SK-N-SH treated with all-trans-retinoic acid at 6 μM for 48 hours (cell line): ENCODE measurements at regions not wholly inside any gene's neighbourhood (a gene's known extent, or its start where the extent isn't known, plus 50 kb on each side); places are given as distances from the start of the nearest gene placed in this dataset.

ENCODE experiments used
- ATAC-seq: fragments of 200-7000 bp; cut with Tn5 transposase; 3 replicates; pipeline ENCODE4 v1.9.1; 2020; ENCODE audit warnings: mild to moderate bottlenecking, moderate library complexity
- ARNTL ChIP-seq: fragments of 450-650 bp; formaldehyde crosslinking; IDR thresholded peaks from 2 replicates; pipeline ENCODE4 v1.5.0; 2020; ENCODE audit warnings: low read depth, mild to moderate bottlenecking, moderate library complexity, borderline replicate concordance
- BACH2 ChIP-seq: fragments of 250-450 bp; sonication (Bioruptor Pico); IDR thresholded peaks from 2 replicates; pipeline ENCODE4 v1.9.0; 2021; ENCODE audit warnings: mild to moderate bottlenecking, borderline replicate concordance
- CSDC2 ChIP-seq: fragments of 250-450 bp; sonication (Bioruptor Pico); IDR thresholded peaks from 2 replicates; pipeline ENCODE4 v1.5.0; 2020; ENCODE audit warnings: mild to moderate bottlenecking, moderate library complexity
- ESRRG ChIP-seq: fragments of 250-450 bp; sonication (Bioruptor Pico); IDR thresholded peaks from 2 replicates; pipeline ENCODE4 v1.6.1; 2021; ENCODE audit warnings: mild to moderate bottlenecking
- GLIS3 ChIP-seq: fragments of 250-450 bp; sonication (Bioruptor Pico); IDR thresholded peaks from 2 replicates; pipeline ENCODE4 v1.5.0; 2020; ENCODE audit warnings: mild to moderate bottlenecking, moderate library complexity
- ISL1 ChIP-seq: fragments of 250-450 bp; sonication (Bioruptor Pico); IDR thresholded peaks from 2 replicates; pipeline ENCODE4 v2.1.2; 2022; ENCODE audit warnings: mild to moderate bottlenecking, moderate library complexity
- OSR1 ChIP-seq: fragments of 250-450 bp; sonication (Bioruptor Pico); IDR thresholded peaks from 2 replicates; pipeline ENCODE4 v1.8.0; 2022; ENCODE audit warnings: moderate library complexity, mild to moderate bottlenecking, inconsistent platforms
- RARB ChIP-seq: fragments of 250-450 bp; sonication (Bioruptor Pico); IDR thresholded peaks from 2 replicates; pipeline ENCODE4 v1.8.0; 2021; ENCODE audit warnings: mild to moderate bottlenecking, moderate library complexity
- SNAI2 ChIP-seq: fragments of 250-450 bp; sonication (Bioruptor Pico); IDR thresholded peaks from 2 replicates; pipeline ENCODE4 v1.5.0; 2020; ENCODE audit warnings: mild to moderate bottlenecking, moderate library complexity
- TCF4 ChIP-seq: fragments of 250-450 bp; sonication (Bioruptor Pico); IDR thresholded peaks from 2 replicates; pipeline ENCODE4 v1.8.0; 2021; ENCODE audit warnings: mild to moderate bottlenecking, moderate library complexity, borderline replicate concordance
- TOX ChIP-seq: fragments of 250-450 bp; sonication (Bioruptor Pico); IDR thresholded peaks from 2 replicates; pipeline ENCODE4 v1.8.0; 2021; ENCODE audit warnings: mild to moderate bottlenecking, moderate library complexity, borderline replicate concordance
- ZC3H10 ChIP-seq: fragments of 250-450 bp; sonication (Bioruptor Pico); IDR thresholded peaks from 2 replicates; pipeline ENCODE4 v1.5.1; 2021; ENCODE audit warnings: mild to moderate bottlenecking, moderate library complexity
- ZFP30 ChIP-seq: fragments of 450-650 bp; formaldehyde crosslinking; IDR thresholded peaks from 2 replicates; pipeline ENCODE4 v1.5.0; 2022; ENCODE audit warnings: mild to moderate bottlenecking, moderate library complexity
- ZNF565 ChIP-seq: fragments of 450-650 bp; formaldehyde crosslinking; conservative IDR thresholded peaks from 2 replicates; pipeline ENCODE4 v1.5.0; 2020; ENCODE audit warnings: low read depth, mild to moderate bottlenecking, moderate library complexity
- ZNF70 ChIP-seq: fragments of 450-650 bp; formaldehyde crosslinking; IDR thresholded peaks from 2 replicates; pipeline ENCODE4 v1.5.0; 2020; ENCODE audit warnings: mild to moderate bottlenecking, moderate library complexity
- ZNF8 ChIP-seq: fragments of 450-650 bp; formaldehyde crosslinking; IDR thresholded peaks from 2 replicates; pipeline ENCODE4 v1.5.0; 2020; ENCODE audit warnings: mild to moderate bottlenecking, moderate library complexity
- TF ChIP-seq, protein P1 (sequence below): fragments of 250-450 bp; sonication (Bioruptor Pico); IDR thresholded peaks from 2 replicates; pipeline ENCODE4 v1.5.0; 2020; ENCODE audit warnings: mild to moderate bottlenecking, moderate library complexity
- TF ChIP-seq, protein P2 (sequence below): fragments of 250-450 bp; sonication (Bioruptor Pico); IDR thresholded peaks from 2 replicates; pipeline ENCODE4 v1.5.1; 2020; ENCODE audit warnings: low read depth, mild to moderate bottlenecking, moderate library complexity
- TF ChIP-seq, protein P3 (sequence below): fragments of 250-450 bp; sonication (Bioruptor Pico); IDR thresholded peaks from 2 replicates; pipeline ENCODE4 v1.8.0; 2021; ENCODE audit warnings: low read depth, mild to moderate bottlenecking, moderate library complexity, borderline replicate concordance
- TF ChIP-seq, protein P4 (sequence below): fragments of 250-450 bp; sonication (Bioruptor Pico); IDR thresholded peaks from 2 replicates; pipeline ENCODE4 v1.8.0; 2020; ENCODE audit warnings: mild to moderate bottlenecking, moderate library complexity, borderline replicate concordance
- TF ChIP-seq, protein P5 (sequence below): fragments of 250-450 bp; sonication (Bioruptor Pico); IDR thresholded peaks from 2 replicates; pipeline ENCODE4 v1.5.1; 2021; ENCODE audit warnings: mild to moderate bottlenecking, moderate library complexity

DNA sequence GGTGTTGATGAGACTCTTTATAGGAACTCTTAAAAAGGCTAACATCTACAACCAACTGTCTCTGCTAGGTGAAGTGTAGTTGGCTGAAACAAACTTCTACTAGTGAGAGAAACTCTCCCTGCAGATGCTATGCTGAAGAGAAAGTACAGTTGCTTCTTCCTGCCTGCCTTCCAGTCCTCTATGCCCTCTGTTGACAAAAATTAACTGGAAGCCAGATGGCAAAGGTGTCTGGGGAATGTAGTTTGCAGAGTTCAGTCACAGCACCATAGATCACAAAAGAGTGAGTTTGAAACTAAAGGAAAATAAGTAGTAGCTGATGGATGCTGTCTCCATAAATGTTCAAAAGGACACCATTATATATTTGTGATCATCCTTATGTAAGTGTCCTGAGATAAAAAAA lies 958.8 kb upstream of the NRXN1 start:
- ATAC-seq, result peak; percentile 71
- TF ChIP-seq CSDC2 (CRISPR knock-in tag), result no peak
- no peak for TF ChIP-seq SNAI2 (CRISPR knock-in tag)
- no peak for TF ChIP-seq RARB
- TF ChIP-seq GLIS3, result no peak
- no peak for TF ChIP-seq TCF4 (CRISPR knock-in tag)
- no peak for TF ChIP-seq ARNTL
- no peak for TF ChIP-seq ZNF565 (CRISPR knock-in tag)
- TF ChIP-seq ZC3H10 (CRISPR knock-in tag), result no peak
- TF ChIP-seq ZNF70, result no peak
- TF ChIP-seq, protein P1, sequence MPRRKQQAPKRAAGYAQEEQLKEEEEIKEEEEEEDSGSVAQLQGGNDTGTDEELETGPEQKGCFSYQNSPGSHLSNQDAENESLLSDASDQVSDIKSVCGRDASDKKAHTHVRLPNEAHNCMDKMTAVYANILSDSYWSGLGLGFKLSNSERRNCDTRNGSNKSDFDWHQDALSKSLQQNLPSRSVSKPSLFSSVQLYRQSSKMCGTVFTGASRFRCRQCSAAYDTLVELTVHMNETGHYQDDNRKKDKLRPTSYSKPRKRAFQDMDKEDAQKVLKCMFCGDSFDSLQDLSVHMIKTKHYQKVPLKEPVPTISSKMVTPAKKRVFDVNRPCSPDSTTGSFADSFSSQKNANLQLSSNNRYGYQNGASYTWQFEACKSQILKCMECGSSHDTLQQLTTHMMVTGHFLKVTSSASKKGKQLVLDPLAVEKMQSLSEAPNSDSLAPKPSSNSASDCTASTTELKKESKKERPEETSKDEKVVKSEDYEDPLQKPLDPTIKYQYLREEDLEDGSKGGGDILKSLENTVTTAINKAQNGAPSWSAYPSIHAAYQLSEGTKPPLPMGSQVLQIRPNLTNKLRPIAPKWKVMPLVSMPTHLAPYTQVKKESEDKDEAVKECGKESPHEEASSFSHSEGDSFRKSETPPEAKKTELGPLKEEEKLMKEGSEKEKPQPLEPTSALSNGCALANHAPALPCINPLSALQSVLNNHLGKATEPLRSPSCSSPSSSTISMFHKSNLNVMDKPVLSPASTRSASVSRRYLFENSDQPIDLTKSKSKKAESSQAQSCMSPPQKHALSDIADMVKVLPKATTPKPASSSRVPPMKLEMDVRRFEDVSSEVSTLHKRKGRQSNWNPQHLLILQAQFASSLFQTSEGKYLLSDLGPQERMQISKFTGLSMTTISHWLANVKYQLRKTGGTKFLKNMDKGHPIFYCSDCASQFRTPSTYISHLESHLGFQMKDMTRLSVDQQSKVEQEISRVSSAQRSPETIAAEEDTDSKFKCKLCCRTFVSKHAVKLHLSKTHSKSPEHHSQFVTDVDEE (CRISPR knock-in tag), result no peak
- no peak for TF ChIP-seq ZFP30 (CRISPR knock-in tag)
- no peak for TF ChIP-seq ZNF8 (CRISPR knock-in tag)
- TF ChIP-seq, protein P2, sequence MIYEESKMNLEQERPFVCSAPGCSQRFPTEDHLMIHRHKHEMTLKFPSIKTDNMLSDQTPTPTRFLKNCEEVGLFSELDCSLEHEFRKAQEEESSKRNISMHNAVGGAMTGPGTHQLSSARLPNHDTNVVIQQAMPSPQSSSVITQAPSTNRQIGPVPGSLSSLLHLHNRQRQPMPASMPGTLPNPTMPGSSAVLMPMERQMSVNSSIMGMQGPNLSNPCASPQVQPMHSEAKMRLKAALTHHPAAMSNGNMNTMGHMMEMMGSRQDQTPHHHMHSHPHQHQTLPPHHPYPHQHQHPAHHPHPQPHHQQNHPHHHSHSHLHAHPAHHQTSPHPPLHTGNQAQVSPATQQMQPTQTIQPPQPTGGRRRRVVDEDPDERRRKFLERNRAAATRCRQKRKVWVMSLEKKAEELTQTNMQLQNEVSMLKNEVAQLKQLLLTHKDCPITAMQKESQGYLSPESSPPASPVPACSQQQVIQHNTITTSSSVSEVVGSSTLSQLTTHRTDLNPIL (CRISPR knock-in tag), result no peak

DNA sequence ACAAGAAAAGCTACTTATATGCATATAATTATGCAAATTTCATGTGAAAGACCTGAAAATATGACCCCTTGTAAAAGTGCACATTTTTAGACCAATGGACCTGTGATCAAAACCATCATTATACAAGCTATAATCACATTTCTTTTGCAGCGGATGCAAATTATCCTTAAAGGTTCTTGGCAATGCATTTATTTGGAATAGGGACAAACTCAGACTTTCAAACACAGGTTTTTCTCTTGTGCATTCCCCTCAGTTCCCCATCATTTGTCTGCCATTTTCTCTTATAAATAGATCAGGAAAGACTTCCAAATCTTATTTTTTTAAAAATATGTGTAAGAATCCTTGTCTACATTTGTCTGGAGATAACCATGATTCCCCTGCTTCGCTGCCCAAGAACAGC lies 954.2 kb upstream of the NRXN1 start:
- ATAC-seq, result no peak
- TF ChIP-seq TOX (CRISPR knock-in tag) (no peak), ZNF565 (CRISPR knock-in tag) (no peak), ARNTL (no peak), OSR1 (CRISPR knock-in tag) (no peak), CSDC2 (CRISPR knock-in tag) (no peak), BACH2 (CRISPR knock-in tag) (no peak), GLIS3 (no peak), TCF4 (CRISPR knock-in tag) (no peak), ESRRG (CRISPR knock-in tag) (no peak)
- TF ChIP-seq, protein P2 (CRISPR knock-in tag), result no peak
- TF ChIP-seq, protein P3, sequence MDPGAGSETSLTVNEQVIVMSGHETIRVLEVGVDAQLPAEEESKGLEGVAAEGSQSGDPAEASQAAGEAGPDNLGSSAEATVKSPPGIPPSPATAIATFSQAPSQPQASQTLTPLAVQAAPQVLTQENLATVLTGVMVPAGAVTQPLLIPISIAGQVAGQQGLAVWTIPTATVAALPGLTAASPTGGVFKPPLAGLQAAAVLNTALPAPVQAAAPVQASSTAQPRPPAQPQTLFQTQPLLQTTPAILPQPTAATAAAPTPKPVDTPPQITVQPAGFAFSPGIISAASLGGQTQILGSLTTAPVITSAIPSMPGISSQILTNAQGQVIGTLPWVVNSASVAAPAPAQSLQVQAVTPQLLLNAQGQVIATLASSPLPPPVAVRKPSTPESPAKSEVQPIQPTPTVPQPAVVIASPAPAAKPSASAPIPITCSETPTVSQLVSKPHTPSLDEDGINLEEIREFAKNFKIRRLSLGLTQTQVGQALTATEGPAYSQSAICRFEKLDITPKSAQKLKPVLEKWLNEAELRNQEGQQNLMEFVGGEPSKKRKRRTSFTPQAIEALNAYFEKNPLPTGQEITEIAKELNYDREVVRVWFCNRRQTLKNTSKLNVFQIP, result no peak
- TF ChIP-seq, protein P4, sequence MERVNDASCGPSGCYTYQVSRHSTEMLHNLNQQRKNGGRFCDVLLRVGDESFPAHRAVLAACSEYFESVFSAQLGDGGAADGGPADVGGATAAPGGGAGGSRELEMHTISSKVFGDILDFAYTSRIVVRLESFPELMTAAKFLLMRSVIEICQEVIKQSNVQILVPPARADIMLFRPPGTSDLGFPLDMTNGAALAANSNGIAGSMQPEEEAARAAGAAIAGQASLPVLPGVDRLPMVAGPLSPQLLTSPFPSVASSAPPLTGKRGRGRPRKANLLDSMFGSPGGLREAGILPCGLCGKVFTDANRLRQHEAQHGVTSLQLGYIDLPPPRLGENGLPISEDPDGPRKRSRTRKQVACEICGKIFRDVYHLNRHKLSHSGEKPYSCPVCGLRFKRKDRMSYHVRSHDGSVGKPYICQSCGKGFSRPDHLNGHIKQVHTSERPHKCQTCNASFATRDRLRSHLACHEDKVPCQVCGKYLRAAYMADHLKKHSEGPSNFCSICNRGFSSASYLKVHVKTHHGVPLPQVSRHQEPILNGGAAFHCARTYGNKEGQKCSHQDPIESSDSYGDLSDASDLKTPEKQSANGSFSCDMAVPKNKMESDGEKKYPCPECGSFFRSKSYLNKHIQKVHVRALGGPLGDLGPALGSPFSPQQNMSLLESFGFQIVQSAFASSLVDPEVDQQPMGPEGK (CRISPR knock-in tag), result no peak

DNA sequence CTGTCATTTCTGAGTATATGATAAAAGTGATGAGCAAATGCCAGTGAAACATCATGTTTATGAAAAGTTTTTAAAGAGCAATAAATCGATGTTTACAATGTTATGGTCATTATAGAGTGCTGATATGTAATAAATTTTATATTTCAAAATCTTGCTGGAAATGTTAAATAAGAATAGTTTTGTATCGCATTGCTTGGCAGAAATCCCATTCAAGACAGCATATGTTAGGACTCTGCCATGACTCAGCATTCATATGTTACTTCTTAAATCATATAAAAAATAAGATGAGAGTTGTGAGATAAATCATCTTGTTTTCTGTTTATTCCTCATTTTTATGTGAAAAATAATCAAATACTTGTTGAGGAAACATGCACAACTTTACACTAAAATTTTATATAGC lies 949.9 kb upstream of the NRXN1 start:
- no peak for TF ChIP-seq BACH2 (CRISPR knock-in tag)
- TF ChIP-seq, protein P1 (CRISPR knock-in tag), result no peak
- TF ChIP-seq, protein P2 (CRISPR knock-in tag), result no peak
- TF ChIP-seq, protein P5, sequence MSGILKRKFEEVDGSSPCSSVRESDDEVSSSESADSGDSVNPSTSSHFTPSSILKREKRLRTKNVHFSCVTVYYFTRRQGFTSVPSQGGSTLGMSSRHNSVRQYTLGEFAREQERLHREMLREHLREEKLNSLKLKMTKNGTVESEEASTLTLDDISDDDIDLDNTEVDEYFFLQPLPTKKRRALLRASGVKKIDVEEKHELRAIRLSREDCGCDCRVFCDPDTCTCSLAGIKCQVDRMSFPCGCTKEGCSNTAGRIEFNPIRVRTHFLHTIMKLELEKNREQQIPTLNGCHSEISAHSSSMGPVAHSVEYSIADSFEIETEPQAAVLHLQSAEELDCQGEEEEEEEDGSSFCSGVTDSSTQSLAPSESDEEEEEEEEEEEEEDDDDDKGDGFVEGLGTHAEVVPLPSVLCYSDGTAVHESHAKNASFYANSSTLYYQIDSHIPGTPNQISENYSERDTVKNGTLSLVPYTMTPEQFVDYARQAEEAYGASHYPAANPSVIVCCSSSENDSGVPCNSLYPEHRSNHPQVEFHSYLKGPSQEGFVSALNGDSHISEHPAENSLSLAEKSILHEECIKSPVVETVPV, result no peak
- TF ChIP-seq ARNTL, result no peak
- TF ChIP-seq, protein P3, result no peak
- no peak for TF ChIP-seq GLIS3
- no peak for TF ChIP-seq ZC3H10 (CRISPR knock-in tag)
- TF ChIP-seq RARB, result no peak
- TF ChIP-seq ISL1 (CRISPR knock-in tag), result no peak
- ATAC-seq, result peak; percentile 51; the same call in 1 of the 3 replicates
